Panc1 (cell line): ENCODE measurements at regions not wholly inside any gene's neighbourhood (a gene's known extent, or its start where the extent isn't known, plus 50 kb on each side); places are given as distances from the start of the nearest gene placed in this dataset.

ENCODE experiments used
- ATAC-seq: fragments of 200-7000 bp; cut with Tn5 transposase; 2 replicates; pipeline ENCODE4 v1.9.1; 2020; ENCODE audit warnings: mild to moderate bottlenecking, moderate library complexity
- BruUV-seq: library from RNA; stranded (reverse); fragments of 400-500 nt; replicated peaks from 2 replicates; lab custom pipeline; 2021; lab: Mats Ljungman, UMichigan
- CTCF ChIA-PET: fragments of 300-600 bp; sonication (Branson Sonifier 250); formaldehyde crosslinking; loops from one replicate; lab custom pipeline; 2022; ENCODE audit warnings: antibody characterized with exemption; lab: Charles Lee
- POLR2A ChIA-PET: fragments of 300-600 bp; sonication (Branson Sonifier 250); formaldehyde crosslinking; loops from one replicate; lab custom pipeline; 2022; ENCODE audit warnings: antibody characterized with exemption; lab: Charles Lee
- DNase-seq: peaks from one replicate; pipeline ENCODE4 v3.0.0-alpha.2; 2010; ENCODE audit warnings: low read depth, low spot score
- H3K27ac ChIP-seq: 2 replicates; pipeline ENCODE4 v1.5.1; 2011; ENCODE audit warnings: mild to moderate bottlenecking, low read length, inconsistent platforms
- H3K27me3 ChIP-seq: fragments of 200-500 bp; sonication (Bioruptor generic); 2 replicates; pipeline ENCODE4 v1.6.0; 2014; ENCODE audit warnings: low read length, inconsistent platforms; ENCODE audit not compliant: control insufficient read depth, insufficient read depth
- H3K36me3 ChIP-seq: fragments of 200-500 bp; sonication (Bioruptor generic); 2 replicates; pipeline ENCODE4 v1.5.1; 2014; ENCODE audit warnings: inconsistent platforms, mild to moderate bottlenecking, low read length, moderate library complexity; ENCODE audit not compliant: control insufficient read depth, insufficient read depth
- H3K4me1 ChIP-seq: 2 replicates; pipeline ENCODE4 v1.5.1; 2011; ENCODE audit warnings: inconsistent platforms, mild to moderate bottlenecking, low read length, moderate library complexity; ENCODE audit not compliant: control insufficient read depth, insufficient read depth
- H3K4me3 ChIP-seq, 2 experiments: 2 replicates each; pipeline ENCODE4 v1.5.1; 2011 to 2012; ENCODE audit warnings: low read depth in 2 of 2, low read length in 2 of 2, mild to moderate bottlenecking in 2 of 2, inconsistent platforms in 1 of 2, moderate library complexity in 1 of 2
- H3K9me3 ChIP-seq: fragments of 200-500 bp; sonication (Bioruptor generic); 2 replicates; pipeline ENCODE4 v1.5.1; 2014; ENCODE audit warnings: low read depth, mild to moderate bottlenecking, inconsistent platforms, low read length, moderate library complexity; ENCODE audit not compliant: control insufficient read depth, insufficient read depth
- POLR2AphosphoS5 ChIP-seq: IDR thresholded peaks from 2 replicates; pipeline ENCODE4 v1.6.1; 2012; ENCODE audit warnings: mild to moderate bottlenecking, low read depth, low read length, moderate library complexity
- SIN3A ChIP-seq: IDR thresholded peaks from 2 replicates; pipeline ENCODE4 v1.6.1; 2012; ENCODE audit warnings: low read depth, mild to moderate bottlenecking, low read length, moderate library complexity, borderline replicate concordance; ENCODE audit not compliant: insufficient read depth
- TCF7L2 ChIP-seq: IDR thresholded peaks from 2 replicates; pipeline ENCODE4 v1.6.1; 2011; ENCODE audit warnings: mild to moderate bottlenecking, low read depth, low read length, inconsistent platforms
- in situ Hi-C: cut with HindIII; loops from 2 replicates; pipeline ENCODE4 v1.10.0; 2016; ENCODE audit warnings: low sequenced_read_pairs, low pct_unique_long_range_greater_than_20kb
- intact Hi-C: fragments of 100-400 bp; cut with micrococcal nuclease; formaldehyde crosslinking; loops from one replicate; pipeline ENCODE4 v1.10.0; 2022; ENCODE audit not compliant: unreplicated experiment
- TF ChIP-seq, protein P1 (sequence below): fragments of 450-650 bp; IDR thresholded peaks from 2 replicates; pipeline ENCODE4 v1.5.1; 2017; ENCODE audit warnings: mild to moderate bottlenecking
- TF ChIP-seq, protein P2 (sequence below), 2 experiments: IDR thresholded peaks; 2 replicates each; pipeline ENCODE4 v1.6.1; 2011 to 2012; ENCODE audit warnings: low read depth in 2 of 2, control low read depth in 1 of 2, low read length in 1 of 2, mild to moderate bottlenecking in 1 of 2, moderate library complexity in 1 of 2; ENCODE audit not compliant: insufficient read depth in 1 of 2

- no peak overlapping the region for H3K27ac ChIP-seq
- intact Hi-C loops: no loop called here
- H3K4me1 ChIP-seq: no peaks in the 10 kb centered on the region
- H3K9me3 ChIP-seq: no peaks in the 10 kb centered on the region
- DNase-seq (no peak), ATAC-seq (no peak)
- no TSS peak for BruUV-seq
- ChIA-PET CTCF (no interaction called here), POLR2A (no interaction called here)
- H3K36me3 ChIP-seq: no peaks in the 10 kb centered on the region
- TF ChIP-seq TCF7L2: no peak
- TF ChIP-seq, protein P1, sequence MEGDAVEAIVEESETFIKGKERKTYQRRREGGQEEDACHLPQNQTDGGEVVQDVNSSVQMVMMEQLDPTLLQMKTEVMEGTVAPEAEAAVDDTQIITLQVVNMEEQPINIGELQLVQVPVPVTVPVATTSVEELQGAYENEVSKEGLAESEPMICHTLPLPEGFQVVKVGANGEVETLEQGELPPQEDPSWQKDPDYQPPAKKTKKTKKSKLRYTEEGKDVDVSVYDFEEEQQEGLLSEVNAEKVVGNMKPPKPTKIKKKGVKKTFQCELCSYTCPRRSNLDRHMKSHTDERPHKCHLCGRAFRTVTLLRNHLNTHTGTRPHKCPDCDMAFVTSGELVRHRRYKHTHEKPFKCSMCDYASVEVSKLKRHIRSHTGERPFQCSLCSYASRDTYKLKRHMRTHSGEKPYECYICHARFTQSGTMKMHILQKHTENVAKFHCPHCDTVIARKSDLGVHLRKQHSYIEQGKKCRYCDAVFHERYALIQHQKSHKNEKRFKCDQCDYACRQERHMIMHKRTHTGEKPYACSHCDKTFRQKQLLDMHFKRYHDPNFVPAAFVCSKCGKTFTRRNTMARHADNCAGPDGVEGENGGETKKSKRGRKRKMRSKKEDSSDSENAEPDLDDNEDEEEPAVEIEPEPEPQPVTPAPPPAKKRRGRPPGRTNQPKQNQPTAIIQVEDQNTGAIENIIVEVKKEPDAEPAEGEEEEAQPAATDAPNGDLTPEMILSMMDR: no peak
- TF ChIP-seq POLR2AphosphoS5: no peak
- TF ChIP-seq, protein P2, sequence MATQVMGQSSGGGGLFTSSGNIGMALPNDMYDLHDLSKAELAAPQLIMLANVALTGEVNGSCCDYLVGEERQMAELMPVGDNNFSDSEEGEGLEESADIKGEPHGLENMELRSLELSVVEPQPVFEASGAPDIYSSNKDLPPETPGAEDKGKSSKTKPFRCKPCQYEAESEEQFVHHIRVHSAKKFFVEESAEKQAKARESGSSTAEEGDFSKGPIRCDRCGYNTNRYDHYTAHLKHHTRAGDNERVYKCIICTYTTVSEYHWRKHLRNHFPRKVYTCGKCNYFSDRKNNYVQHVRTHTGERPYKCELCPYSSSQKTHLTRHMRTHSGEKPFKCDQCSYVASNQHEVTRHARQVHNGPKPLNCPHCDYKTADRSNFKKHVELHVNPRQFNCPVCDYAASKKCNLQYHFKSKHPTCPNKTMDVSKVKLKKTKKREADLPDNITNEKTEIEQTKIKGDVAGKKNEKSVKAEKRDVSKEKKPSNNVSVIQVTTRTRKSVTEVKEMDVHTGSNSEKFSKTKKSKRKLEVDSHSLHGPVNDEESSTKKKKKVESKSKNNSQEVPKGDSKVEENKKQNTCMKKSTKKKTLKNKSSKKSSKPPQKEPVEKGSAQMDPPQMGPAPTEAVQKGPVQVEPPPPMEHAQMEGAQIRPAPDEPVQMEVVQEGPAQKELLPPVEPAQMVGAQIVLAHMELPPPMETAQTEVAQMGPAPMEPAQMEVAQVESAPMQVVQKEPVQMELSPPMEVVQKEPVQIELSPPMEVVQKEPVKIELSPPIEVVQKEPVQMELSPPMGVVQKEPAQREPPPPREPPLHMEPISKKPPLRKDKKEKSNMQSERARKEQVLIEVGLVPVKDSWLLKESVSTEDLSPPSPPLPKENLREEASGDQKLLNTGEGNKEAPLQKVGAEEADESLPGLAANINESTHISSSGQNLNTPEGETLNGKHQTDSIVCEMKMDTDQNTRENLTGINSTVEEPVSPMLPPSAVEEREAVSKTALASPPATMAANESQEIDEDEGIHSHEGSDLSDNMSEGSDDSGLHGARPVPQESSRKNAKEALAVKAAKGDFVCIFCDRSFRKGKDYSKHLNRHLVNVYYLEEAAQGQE (IDR thresholded peaks at IDR 0.05; ENCODE audit: insufficient read depth in 1 of 2, low read depth in 2 of 2, low read length in 1 of 2): no peak
- TF ChIP-seq SIN3A: no peak
- no peak overlapping the region for H3K4me3 ChIP-seq
- no peaks in the 10 kb centered on the region for H3K27me3 ChIP-seq
- in situ Hi-C loops: no loop called here
Measured at GRCh38 chr12:28746734-28747325, 402.2 kb upstream of the FAR2 start.

- TF ChIP-seq TCF7L2 (no peak), SIN3A (no peak), POLR2AphosphoS5 (no peak)
- TF ChIP-seq, protein P1: no peak
- TF ChIP-seq, protein P2 (IDR thresholded peaks at IDR 0.05; ENCODE audit: insufficient read depth in 1 of 2, low read depth in 2 of 2, low read length in 1 of 2): no peak
- Histone ChIP-seq H3K27ac (no peak overlapping the region), H3K36me3 (no peaks in the 10 kb centered on the region), H3K9me3 (no peaks in the 10 kb centered on the region), H3K4me1 (no peaks in the 10 kb centered on the region), H3K4me3 (no peak overlapping the region), H3K27me3 (no peaks in the 10 kb centered on the region)
- DNase-seq (no peak), ATAC-seq (no peak)
- POLR2A ChIA-PET: no interaction called here
- BruUV-seq: no TSS peak
- intact Hi-C loops (no loop called here), in situ Hi-C loops (no loop called here)
- CTCF ChIA-PET: no interaction called here
Measured at GRCh38 chr12:28750946-28751685, 398.0 kb upstream of the FAR2 start.
